ENCODE measurements at regions not wholly inside any gene's neighbourhood (a gene's known extent, or its start where the extent isn't known, plus 50 kb on each side); places are given as distances from the start of the nearest gene placed in this dataset.

GRCh38 chr10:1847361-1847760 is 110.0 kb upstream of the ADARB2 start:
- DNase-seq: no peak

DNA sequence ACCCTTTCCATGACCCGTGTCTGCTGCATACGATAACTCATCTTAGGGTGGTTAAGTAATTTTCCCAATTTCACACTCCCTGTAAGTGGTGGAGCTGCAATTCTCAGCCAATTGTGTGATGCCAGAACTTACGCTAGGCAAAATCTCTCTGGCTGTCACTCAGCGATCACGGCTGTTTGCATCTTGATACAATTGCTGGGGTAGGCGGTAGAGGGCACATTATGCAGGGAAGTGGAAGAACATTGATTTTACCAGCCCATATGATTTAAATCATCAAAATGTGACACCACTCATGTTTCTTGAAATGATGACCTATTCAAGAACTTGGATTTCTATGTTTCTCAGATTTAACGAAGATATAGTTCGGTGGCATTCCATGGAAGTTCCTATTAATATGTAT is 108.7 kb upstream of the ADARB2 start:
- no peak for DNase-seq

- DNase-seq: no peak
Observed at GRCh38 chr10:1841759-1842158, 104.4 kb upstream of the ADARB2 start.

DNA sequence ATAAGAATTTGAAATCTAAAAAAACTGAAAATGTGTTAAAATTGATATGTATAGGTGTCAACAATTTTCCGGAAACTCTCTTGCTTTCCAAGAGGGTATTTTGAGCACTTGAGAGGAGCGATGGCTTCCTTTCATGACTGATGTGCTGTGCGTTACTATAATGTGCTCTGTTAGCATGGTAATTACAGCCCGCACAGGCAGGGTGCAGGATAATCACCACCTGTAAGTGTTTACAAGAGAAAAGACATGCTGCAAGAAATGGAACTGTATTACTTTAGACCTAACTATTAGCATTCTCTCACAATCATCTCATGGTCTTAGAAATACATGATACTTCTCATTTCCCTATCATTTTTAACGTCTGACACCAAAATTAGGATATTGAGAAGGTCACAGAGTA is 92.4 kb upstream of the ADARB2 start:
- no peak for DNase-seq

DNA sequence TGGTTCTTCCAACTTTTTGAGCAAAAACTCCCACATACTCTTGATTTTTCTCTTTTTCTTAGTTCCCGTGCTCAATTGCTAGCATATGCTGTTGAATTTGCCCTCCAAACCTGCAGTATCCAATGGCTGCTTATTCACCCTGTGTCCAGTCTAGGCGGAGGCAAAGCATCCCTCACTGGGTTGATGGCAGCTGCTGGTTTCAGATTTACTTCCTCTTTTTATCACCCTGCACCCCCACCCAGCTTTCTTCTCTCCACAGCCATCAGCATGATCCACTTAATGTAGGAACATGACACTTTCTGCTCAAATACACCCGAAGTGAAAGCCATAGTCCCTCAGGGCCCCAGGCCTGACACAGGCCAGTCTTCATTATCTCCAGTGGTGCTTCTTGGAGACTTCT is 87.6 kb upstream of the ADARB2 start:
- DNase-seq: no peak

DNA sequence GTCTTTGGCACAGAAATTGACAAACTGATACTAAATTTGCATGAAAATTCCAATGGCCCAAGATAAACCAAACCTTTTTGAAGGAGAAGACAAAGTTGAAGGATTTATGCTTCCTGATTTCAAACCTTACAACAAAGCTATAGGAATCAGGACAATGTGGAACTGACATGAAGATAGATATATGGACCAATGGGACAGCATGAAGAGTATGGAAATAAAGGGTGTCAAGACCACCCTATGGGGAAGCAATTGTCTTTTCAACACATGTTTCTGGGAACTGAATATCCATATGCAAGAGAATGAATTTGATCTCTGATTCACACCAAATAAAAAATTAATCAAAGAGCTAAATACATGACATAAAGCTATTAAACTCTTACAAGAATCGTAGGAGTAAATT is 77.2 kb upstream of the ADARB2 start:
- DNase-seq: no peak

- DNase-seq: no peak
Observed at GRCh38 chr10:1809139-1809741, 71.9 kb upstream of the ADARB2 start.

DNA sequence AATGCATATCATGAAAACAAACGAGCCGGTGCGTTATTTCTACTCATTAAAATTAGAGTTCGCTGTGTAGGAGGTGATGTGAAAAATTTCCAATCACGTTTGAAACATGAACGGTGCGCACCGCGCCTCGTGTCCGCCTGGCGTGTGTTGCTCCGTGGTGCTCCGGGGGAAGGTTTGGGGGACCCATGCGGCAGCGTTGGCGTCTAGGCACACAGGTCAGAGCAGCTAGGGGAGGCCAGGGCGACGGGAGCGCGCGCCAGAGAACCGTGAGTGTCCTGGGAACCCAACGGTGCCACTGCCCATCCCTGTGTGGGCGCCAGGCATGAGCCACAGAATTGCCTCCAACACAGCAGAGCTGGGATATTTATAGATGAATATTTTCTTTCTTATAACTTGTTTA is 70.6 kb upstream of the ADARB2 start:
- DNase-seq: no peak

GRCh38 chr10:1807196-1807595 is 69.9 kb upstream of the ADARB2 start:
- no peak for DNase-seq

GRCh38 chr10:1802413-1802812 is 65.1 kb upstream of the ADARB2 start:
- no peak for DNase-seq

DNA sequence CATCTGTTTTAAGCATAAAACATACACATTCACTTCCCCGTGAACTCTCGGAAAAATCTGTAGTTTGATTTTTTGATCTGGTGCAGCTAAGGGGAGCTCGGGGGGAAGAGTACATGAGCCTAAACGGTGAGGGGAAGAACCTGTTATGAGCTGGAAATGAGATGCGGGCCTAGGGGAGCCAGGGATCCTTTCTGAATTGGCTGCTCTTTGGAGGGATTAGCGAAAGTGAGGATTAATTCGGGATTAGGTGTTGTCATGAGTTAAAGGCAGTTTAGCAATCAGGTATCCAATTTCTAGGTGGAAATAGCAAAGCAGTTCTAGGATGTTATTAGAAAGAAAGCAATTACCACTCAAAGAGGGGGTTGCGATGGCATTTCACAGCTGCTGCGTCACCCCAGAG is 51.1 kb upstream of the ADARB2 start:
- DNase-seq: no peak

All from stimulated activated CD4-positive, alpha-beta T cell treated with anti-CD3 and anti-CD28 coated beads, Interleukin-4, amount 100 ng/mL, for 24 hours (primary cell).